ENCODE measurements at regions not wholly inside any gene's neighbourhood (a gene's known extent, or its start where the extent isn't known, plus 50 kb on each side); places are given as distances from the start of the nearest gene placed in this dataset.

DNA sequence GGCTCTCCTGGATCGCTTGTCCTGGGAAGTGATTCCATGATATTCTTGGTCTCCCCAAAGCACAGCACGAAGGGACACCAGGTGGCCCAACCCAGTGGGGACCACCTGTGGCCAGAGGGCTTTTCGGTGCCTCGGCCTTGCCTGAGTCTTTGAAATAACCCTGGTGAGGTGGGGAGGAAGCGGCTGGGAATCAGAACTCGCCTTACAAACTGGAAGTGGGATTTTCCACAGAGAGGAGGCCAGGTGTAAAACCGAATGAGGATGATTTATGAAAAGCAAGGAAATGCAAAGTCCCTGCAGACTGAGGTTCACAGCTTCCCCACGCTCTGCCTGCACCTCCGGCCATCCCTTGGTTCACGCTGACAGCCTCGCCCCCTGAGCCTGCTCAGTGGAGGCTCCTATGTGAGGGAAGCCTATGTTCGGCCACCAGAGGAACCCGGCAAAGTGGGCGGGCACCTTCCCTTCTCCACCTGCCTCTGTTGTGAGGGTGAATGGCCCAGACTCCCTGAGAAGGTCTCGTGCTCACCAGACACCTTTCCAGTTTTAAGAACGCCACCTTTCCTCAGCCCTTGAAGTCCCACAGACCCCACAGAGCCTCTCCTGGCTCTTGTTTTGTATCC is 133.8 kb upstream of the CST7 start:
- TF ChIP-seq, protein P1, sequence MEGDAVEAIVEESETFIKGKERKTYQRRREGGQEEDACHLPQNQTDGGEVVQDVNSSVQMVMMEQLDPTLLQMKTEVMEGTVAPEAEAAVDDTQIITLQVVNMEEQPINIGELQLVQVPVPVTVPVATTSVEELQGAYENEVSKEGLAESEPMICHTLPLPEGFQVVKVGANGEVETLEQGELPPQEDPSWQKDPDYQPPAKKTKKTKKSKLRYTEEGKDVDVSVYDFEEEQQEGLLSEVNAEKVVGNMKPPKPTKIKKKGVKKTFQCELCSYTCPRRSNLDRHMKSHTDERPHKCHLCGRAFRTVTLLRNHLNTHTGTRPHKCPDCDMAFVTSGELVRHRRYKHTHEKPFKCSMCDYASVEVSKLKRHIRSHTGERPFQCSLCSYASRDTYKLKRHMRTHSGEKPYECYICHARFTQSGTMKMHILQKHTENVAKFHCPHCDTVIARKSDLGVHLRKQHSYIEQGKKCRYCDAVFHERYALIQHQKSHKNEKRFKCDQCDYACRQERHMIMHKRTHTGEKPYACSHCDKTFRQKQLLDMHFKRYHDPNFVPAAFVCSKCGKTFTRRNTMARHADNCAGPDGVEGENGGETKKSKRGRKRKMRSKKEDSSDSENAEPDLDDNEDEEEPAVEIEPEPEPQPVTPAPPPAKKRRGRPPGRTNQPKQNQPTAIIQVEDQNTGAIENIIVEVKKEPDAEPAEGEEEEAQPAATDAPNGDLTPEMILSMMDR (IDR thresholded peaks at IDR 0.05; ENCODE audit: partially characterized antibody, unreplicated experiment) = no peak
- H3K4me3 Mint-ChIP-seq (ENCODE audit: unreplicated experiment) = no peak overlapping the region
- peaks cover 7% of the 10 kb centered on the region for H3K27me3 Mint-ChIP-seq (ENCODE audit: unreplicated experiment)
- no peaks in the 10 kb centered on the region for H3K4me1 Mint-ChIP-seq (ENCODE audit: low read depth, unreplicated experiment)
- DNase-seq = no peak
- H3K27ac Mint-ChIP-seq (ENCODE audit: unreplicated experiment) = no peak overlapping the region
- peaks cover 8% of the 10 kb centered on the region for H3K9me3 Mint-ChIP-seq (ENCODE audit: unreplicated experiment)
- H3K36me3 Mint-ChIP-seq (ENCODE audit: unreplicated experiment) = peaks cover 6% of the 10 kb centered on the region

DNA sequence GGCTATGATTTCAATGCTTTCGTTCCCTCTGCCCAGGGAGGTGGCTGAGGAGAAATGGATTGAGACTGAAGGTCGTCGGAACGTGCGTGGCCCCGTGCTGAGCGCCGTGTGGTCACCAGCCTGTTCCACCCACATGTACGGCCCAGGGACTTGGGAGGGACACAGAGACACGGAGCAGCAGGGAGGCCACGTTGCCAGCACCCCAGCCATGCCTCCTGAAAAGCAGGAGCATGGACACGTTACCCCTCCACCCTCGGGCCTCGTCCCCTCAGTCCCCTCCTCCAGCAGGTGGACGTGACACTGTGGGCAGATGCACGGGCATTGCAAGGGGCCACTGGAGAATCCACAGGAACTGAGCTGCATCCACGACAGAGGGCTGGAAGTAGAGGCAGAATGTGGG is 133.1 kb upstream of the CST7 start:
- H3K9me3 Mint-ChIP-seq (ENCODE audit: unreplicated experiment) = peaks cover 8% of the 10 kb centered on the region
- peaks cover 6% of the 10 kb centered on the region for H3K36me3 Mint-ChIP-seq (ENCODE audit: unreplicated experiment)

DNA sequence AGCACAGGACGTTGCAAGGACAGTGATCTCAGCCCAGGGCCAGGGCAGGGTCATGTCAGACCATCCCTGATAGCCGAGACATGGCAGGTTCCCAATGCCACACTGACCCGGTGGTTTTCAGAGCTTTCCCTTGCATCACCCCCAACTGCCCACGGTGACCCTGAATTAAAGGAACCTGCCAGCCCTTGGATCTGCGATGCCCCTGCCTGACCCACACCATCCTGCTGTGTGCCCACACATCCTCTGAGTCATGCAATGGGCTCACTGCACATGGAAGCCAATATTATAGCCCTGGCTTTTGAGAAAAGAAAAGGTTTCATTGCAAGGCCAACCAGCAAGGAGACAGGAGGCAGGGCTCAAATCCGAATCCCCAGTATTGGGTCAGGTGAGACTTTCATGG is 132.6 kb upstream of the CST7 start:
- H3K4me3 Mint-ChIP-seq (ENCODE audit: unreplicated experiment) = no peak overlapping the region
- peaks cover 8% of the 10 kb centered on the region for H3K9me3 Mint-ChIP-seq (ENCODE audit: unreplicated experiment)
- H3K4me1 Mint-ChIP-seq (ENCODE audit: low read depth, unreplicated experiment) = no peaks in the 10 kb centered on the region

More for the DNA sequence above, 133.1 kb upstream of the CST7 start:
- Mint-ChIP-seq H3K27ac (ENCODE audit: unreplicated experiment) (no peak overlapping the region), H3K4me1 (ENCODE audit: low read depth, unreplicated experiment) (no peaks in the 10 kb centered on the region), H3K4me3 (ENCODE audit: unreplicated experiment) (no peak overlapping the region), H3K27me3 (ENCODE audit: unreplicated experiment) (peaks cover 7% of the 10 kb centered on the region)
- TF ChIP-seq, protein P1 (IDR thresholded peaks at IDR 0.05; ENCODE audit: partially characterized antibody, unreplicated experiment) = no peak
- no peak for DNase-seq

DNA sequence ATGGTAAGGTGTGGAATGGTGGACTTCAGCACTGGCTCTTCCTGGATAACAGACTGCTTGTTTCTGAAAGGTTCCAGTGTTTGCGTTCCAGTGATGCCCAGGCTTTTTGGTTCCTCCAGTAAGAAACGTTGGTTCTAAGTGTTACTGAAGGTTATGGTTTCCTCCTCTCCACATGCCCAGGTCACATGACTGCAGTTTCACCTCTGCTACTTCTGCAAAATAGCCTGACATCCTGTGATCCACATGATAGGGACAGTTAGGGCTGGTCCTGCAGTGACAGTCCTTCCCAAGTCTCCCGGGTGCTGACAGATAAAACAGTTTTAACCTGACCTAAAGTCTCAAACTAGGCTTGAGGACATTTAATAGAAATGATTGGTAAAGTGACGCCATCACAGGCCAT is 132.2 kb upstream of the CST7 start:
- no peak for DNase-seq
- H3K9me3 Mint-ChIP-seq (ENCODE audit: unreplicated experiment) = peaks cover 8% of the 10 kb centered on the region
- no peaks in the 10 kb centered on the region for H3K4me1 Mint-ChIP-seq (ENCODE audit: low read depth, unreplicated experiment)
- H3K36me3 Mint-ChIP-seq (ENCODE audit: unreplicated experiment) = peaks cover 6% of the 10 kb centered on the region
- H3K27me3 Mint-ChIP-seq (ENCODE audit: unreplicated experiment) = peaks cover 7% of the 10 kb centered on the region
- no peak overlapping the region for H3K27ac Mint-ChIP-seq (ENCODE audit: unreplicated experiment)
- H3K4me3 Mint-ChIP-seq (ENCODE audit: unreplicated experiment) = no peak overlapping the region
- TF ChIP-seq, protein P1 (IDR thresholded peaks at IDR 0.05; ENCODE audit: partially characterized antibody, unreplicated experiment) = no peak

More for the DNA sequence above, 132.6 kb upstream of the CST7 start:
- TF ChIP-seq, protein P1 (IDR thresholded peaks at IDR 0.05; ENCODE audit: partially characterized antibody, unreplicated experiment) = no peak
- no peak overlapping the region for H3K27ac Mint-ChIP-seq (ENCODE audit: unreplicated experiment)
- H3K27me3 Mint-ChIP-seq (ENCODE audit: unreplicated experiment) = peaks cover 7% of the 10 kb centered on the region
- DNase-seq = no peak
- peaks cover 6% of the 10 kb centered on the region for H3K36me3 Mint-ChIP-seq (ENCODE audit: unreplicated experiment)

DNA sequence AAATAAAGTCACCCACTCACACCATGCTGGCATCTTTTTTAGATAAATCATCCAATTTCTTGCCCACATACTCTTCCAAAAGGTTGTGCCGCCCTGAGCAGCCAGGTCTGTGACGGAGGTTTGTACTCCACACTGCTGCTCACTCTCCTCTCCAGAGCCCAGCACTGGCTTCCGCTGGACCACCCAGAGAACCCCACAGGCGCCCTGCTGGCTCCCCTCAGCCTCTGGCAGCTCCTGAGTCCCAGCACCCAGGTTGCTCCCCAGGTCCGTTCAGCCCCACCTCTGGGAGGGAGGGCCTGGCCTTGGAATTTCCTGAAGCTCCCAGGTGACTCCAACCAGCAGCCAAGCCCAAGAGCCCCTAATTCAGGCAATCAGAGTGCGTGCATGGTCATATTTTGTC is 131.7 kb upstream of the CST7 start:
- Mint-ChIP-seq H3K4me1 (ENCODE audit: low read depth, unreplicated experiment) (no peaks in the 10 kb centered on the region), H3K27ac (ENCODE audit: unreplicated experiment) (no peak overlapping the region), H3K9me3 (ENCODE audit: unreplicated experiment) (peaks cover 8% of the 10 kb centered on the region), H3K4me3 (ENCODE audit: unreplicated experiment) (no peak overlapping the region), H3K27me3 (ENCODE audit: unreplicated experiment) (peaks cover 7% of the 10 kb centered on the region), H3K36me3 (ENCODE audit: unreplicated experiment) (peaks cover 6% of the 10 kb centered on the region)
- DNase-seq = no peak
- TF ChIP-seq, protein P1 (IDR thresholded peaks at IDR 0.05; ENCODE audit: partially characterized antibody, unreplicated experiment) = no peak

All from glutamatergic neuron (in vitro differentiated cells).